ENCODE measurements at regions not wholly inside any gene's neighbourhood (a gene's known extent, or its start where the extent isn't known, plus 50 kb on each side); places are given as distances from the start of the nearest gene placed in this dataset.
A peak's percentile ranks its signal among the peaks of the same experiment; 100 is the strongest.

DNA sequence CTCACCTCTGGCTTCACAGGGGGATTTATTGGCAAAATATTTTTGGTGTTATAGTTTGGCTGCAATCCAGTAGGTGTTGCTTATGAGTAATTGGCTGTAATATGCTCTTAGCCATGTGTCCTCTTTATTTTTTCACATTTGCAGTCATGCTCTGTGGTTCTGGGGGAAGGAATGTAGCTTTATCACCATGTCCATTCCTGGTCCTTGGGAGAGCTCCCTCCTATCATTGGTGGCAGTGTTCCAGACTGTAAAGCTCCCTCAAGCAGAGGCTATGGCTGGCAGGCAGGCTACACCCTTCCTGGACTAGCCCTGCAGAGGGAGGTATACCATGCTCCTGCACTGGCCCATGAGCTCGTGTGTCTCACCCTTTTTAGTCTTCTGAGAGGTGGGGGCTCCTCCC is 120.0 kb upstream of the FSIP2 start:
- no peak overlapping the region for H3K27ac ChIP-seq
- TF ChIP-seq, protein P1, sequence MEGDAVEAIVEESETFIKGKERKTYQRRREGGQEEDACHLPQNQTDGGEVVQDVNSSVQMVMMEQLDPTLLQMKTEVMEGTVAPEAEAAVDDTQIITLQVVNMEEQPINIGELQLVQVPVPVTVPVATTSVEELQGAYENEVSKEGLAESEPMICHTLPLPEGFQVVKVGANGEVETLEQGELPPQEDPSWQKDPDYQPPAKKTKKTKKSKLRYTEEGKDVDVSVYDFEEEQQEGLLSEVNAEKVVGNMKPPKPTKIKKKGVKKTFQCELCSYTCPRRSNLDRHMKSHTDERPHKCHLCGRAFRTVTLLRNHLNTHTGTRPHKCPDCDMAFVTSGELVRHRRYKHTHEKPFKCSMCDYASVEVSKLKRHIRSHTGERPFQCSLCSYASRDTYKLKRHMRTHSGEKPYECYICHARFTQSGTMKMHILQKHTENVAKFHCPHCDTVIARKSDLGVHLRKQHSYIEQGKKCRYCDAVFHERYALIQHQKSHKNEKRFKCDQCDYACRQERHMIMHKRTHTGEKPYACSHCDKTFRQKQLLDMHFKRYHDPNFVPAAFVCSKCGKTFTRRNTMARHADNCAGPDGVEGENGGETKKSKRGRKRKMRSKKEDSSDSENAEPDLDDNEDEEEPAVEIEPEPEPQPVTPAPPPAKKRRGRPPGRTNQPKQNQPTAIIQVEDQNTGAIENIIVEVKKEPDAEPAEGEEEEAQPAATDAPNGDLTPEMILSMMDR (IDR thresholded peaks at IDR 0.05) = no peak
- no peak for TF ChIP-seq ZFX (IDR thresholded peaks at IDR 0.05; ENCODE audit: borderline replicate concordance)

GRCh38 chr2:185625604-185626003 is 113.0 kb upstream of the FSIP2 start:
- H3K27ac ChIP-seq = no peak overlapping the region
- TF ChIP-seq, protein P1 (IDR thresholded peaks at IDR 0.05) = no peak
- TF ChIP-seq ZFX (IDR thresholded peaks at IDR 0.05; ENCODE audit: borderline replicate concordance) = no peak

- no peak overlapping the region for H3K27ac ChIP-seq
- TF ChIP-seq, protein P1 (IDR thresholded peaks at IDR 0.05) = peak; percentile 71
- TF ChIP-seq ZFX (IDR thresholded peaks at IDR 0.05; ENCODE audit: borderline replicate concordance) = no peak
These were observed 109.6 kb upstream of the FSIP2 start for GRCh38 chr2:185628985-185629384.

DNA sequence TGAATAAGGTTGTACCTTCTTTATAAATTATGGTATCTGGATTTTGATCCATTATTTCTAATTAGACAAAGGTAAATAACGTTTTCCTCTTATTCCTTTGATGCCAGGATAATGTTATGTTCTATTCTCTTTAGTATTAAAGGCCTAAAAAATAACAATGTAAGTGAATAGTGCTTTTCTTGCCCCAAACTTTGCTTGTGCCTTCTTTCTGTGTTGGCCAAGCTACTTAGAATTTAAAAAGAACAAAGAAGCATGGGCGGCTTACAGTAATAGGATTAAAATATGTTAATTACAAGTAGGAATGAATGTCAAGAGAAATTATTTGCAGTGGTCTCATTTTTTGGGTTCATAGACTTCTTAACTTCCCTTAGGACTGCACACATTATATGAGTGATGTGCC is 105.0 kb upstream of the FSIP2 start:
- TF ChIP-seq, protein P1 (IDR thresholded peaks at IDR 0.05) = no peak
- no peak for TF ChIP-seq ZFX (IDR thresholded peaks at IDR 0.05; ENCODE audit: borderline replicate concordance)

DNA sequence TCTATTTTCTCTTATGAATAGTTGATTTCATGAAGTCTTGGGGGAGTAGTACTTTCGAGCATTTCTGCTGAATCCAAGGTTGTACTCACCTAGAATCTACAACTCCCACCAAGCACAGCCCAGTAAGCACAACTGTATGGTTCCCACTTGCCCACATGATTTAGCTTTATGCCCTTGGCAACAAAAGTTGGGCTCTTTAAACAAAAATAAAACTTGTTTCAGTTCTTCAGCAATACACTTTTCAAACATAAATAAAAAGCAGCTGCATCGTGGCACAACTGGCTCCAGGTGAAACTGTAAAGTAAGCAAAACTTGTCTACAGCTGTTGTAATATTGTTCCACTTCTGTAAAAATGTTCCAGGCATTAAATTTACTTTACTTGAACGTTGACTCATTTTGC is 99.8 kb upstream of the FSIP2 start:
- no peak overlapping the region for H3K27ac ChIP-seq
- TF ChIP-seq, protein P1 (IDR thresholded peaks at IDR 0.05) = no peak
- no peak for TF ChIP-seq ZFX (IDR thresholded peaks at IDR 0.05; ENCODE audit: borderline replicate concordance)

More for the DNA sequence above, 105.0 kb upstream of the FSIP2 start:
- no peak overlapping the region for H3K27ac ChIP-seq

DNA sequence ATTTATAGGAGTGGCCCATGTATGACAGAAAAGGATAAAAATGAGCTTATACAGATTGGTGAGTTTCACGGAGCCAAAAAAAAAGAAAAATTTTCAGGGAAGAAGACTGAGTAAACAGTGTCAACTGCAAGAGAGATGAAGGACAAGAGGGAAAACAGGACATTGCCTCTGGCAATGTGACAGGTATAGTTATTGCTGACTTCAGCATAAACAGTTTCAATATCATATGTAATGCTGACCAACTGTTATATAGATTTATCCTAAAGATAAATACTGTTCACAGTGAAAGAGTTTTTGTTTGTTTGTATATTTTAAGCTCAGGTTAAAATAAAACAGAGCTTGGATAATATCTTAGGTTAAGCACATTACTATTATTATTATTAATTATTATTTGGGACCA is 98.0 kb upstream of the FSIP2 start:
- no peak overlapping the region for H3K27ac ChIP-seq
- TF ChIP-seq, protein P1 (IDR thresholded peaks at IDR 0.05) = no peak
- no peak for TF ChIP-seq ZFX (IDR thresholded peaks at IDR 0.05; ENCODE audit: borderline replicate concordance)

GRCh38 chr2:185643434-185643833 is 95.2 kb upstream of the FSIP2 start:
- H3K27ac ChIP-seq = no peak overlapping the region
- TF ChIP-seq, protein P1 (IDR thresholded peaks at IDR 0.05) = no peak
- TF ChIP-seq ZFX (IDR thresholded peaks at IDR 0.05; ENCODE audit: borderline replicate concordance) = no peak

All from 22Rv1 (cell line).